Stimulated activated CD4-positive, alpha-beta T cell treated with anti-CD3 and anti-CD28 coated beads, Interleukin-12 subunit alpha, Interleukin-12 subunit beta, amount 100 ng/mL, for 48 hours (primary cell): ENCODE measurements at regions not wholly inside any gene's neighbourhood (a gene's known extent, or its start where the extent isn't known, plus 50 kb on each side); places are given as distances from the start of the nearest gene placed in this dataset.

ENCODE experiments used
- DNase-seq, 3 donors: peaks; one replicate each; pipeline ENCODE4 v3.0.0-alpha.2; 2020; ENCODE audit warnings: low read depth in 2 of 3, low spot score in 1 of 3

DNA sequence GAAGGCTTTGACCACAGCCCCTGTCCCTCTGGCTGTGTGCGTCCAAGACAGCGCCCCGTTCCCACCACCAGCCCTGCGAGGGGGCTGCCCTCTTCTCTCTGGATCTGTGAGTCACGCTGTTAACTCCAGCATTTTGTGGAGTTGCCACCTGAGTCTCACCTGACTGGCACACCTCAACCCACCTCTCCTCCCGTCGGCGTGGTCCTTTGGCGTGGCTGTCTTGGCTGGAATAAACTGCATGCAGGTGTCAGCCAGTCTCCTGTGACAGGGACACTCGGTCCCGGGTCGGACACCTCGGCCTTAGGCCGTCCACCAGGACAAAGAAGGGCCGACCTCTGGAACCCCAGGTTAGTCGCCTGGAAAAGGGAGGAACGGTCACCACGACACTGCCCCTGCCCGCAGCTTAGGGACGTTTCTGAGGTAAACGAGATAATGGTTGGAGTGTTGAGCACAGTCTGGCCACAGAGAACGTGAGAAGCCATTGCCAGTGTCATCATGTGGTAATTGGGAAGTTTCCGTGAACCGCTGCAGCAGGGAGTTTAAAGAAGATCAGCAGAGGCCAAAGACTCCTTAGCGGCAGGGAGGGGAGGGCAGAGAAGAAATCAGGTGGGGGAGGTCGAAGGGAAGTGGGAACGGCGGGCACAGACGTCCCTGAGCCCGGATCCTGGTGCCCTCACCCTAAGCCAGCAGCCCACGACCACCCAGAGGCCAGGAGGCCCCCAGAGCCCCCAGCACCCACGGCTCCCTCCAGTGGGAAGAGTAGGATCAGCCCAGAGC lies 73.6 kb upstream of the FAM20C start:
- DNase-seq = no peak

DNA sequence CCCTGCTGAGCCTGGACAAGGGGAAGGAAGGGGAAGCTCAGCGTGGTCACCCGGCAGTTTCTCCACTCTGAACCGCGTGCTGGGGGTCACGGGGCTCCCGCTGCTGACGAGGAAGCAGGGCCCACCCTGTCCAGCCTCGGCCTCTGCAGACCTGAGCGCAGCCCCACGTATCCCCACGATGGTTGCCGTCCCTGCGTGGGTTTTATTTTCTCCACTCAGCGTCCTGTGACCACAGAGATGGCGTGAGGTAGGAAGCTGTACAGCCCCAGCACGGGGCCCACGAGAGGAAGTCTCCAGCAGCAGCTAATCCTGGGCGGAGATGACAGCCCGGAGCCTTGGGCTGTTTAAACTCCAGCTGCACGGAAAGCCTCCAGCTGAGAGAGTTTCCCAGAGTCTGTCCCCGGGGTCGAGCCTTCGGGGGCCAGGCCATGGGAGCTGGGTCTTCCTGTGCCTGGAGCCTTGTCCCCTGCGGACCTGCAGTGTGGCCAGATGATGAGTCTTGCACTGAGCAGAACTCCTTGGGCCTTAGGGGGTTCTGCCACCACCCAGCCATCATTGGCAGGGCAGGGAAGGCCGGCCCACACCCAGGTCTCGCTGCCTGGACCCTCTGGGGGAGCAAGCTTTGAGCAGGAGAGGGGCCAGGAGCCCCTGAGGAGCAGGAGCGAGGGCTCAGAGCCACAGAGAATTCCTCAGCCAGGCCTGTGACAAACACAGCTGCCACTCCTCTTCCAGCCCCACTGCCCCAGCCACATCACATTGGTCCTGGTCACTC lies 72.8 kb upstream of the FAM20C start:
- DNase-seq = no peak

DNA sequence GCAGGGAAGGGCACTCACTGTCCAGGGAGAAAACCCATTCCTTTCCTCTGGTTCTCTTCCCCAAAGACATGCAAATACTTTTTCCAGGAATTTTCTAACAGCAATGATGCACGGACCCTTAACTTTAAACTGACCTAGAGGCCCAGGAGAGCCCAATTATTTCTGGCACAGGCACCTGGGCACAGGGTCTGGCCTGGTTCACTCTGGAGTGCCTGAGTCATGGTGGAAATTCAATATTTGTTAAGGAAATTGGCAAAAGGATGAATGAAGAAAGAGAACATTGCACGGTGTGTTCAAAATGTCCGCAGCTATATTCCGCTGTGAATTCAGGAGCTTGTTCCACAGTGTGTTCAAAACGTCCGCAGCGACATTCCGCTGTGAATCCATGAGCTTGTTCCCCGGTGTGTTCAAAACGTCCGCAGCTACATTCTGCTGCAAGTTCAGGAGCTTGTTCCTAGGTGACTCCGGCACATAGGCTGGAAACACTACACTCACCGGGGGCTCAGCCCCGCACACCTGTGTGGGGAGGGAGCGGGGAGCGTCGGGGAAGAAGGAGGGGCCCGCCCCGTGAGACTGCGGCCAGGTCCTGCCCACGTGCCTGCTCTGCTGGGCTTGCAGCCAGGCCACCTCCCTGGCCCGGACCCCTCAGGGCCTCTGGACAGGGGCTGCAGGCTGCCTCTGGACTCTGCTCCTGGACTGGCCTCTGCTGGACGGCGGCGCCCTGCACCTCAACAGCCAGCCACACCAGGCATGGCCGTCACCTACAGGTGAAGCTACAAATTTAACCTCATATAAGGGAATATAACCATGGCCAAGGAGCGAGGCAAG lies 72.0 kb upstream of the FAM20C start:
- DNase-seq = no peak

DNA sequence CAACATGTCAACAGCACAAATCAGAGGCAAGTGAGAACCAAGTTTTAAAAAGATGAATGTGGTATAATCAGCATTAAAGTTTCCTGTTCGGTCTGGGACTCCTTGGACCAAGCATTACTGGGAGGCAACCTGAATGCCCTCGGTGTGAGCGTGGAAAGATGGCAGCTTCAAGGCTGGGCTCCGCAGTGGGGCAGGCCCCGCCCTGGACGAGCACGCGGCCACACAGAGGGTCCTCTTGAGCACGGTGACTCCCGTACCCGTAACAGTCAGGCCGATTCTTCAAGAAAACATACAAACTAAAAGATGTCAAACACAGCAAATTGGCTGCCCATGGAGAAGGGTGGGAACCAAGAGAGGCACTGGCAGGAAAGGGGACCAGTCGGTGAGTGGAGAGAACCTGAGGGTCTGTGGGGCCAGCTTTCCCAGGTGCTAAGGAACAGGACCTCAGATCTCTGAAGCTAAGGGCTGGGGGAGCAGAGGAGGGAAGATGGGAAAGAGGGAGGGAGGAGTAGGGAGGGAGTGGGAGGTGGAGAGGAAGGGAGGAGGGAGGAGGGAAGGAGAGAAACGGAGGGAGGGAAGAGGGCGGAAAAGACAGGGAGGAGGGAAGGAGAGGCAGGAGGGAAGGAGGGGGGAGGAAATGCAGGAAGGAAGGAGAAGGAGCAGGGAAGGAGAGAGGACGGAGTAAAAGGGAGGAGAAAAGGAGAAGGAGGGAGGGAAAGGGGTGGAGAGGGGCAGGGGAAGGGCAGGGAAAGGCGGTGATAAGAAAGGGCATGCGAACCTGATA lies 71.2 kb upstream of the FAM20C start:
- no peak for DNase-seq

DNA sequence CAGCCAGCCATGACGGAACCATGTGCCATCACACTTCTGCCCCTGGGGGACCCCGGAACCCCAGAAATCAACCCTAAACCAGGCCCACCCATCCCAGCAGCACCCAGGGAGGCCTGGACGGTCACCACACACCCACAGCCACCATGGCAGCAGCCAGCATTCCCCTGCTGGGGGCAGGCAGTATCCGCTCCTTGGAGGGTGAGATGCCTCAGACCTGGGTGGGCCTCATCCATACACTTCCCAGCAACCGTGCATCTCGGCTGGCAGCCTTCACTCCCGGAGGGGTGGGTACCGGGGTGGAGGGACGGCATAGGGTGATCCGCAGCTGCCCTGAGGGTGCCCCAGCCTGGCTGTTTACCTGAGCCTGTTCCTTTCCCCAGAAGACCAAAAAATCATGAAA lies 69.1 kb upstream of the FAM20C start:
- no peak for DNase-seq

DNA sequence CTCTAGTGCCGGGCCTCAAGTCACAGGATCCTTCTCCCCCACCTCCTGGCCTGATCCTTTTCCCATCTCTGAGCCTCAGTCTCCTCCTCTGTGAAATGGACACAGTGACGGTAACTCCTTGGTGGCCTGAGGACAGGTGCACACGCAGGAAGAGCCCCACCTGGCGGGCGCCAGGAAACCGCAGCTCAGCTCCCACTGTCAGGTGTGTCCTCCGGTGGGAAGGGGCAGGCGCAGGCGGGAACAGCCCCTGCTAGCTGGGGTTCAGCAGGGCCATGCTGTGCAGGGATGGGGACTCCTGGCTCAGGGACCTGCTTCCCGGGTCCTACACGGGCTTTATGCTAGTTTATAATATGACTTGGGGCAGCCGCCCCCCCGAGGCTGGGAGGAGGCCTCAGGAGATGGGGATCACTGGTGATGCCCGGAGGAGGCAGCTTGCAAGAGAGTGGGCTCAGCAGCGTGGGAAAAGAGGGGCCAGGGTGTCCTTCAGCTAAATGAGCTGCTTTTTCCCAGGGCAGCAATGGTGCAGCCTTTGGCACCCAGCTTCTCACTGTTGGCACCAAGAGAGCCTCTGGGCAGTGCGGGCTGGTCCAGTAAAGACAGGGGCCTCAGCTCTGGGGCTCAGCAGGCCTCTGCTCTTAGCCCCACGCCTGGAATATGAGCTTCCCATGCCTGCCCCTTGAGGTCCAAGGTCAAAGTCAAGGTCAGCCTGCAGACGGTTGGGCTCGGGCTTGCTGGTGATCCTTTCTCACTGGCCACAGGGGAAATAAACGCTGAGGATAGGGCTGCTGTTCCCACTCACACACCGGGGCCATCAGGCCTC lies 68.0 kb upstream of the FAM20C start:
- no peak for DNase-seq

DNA sequence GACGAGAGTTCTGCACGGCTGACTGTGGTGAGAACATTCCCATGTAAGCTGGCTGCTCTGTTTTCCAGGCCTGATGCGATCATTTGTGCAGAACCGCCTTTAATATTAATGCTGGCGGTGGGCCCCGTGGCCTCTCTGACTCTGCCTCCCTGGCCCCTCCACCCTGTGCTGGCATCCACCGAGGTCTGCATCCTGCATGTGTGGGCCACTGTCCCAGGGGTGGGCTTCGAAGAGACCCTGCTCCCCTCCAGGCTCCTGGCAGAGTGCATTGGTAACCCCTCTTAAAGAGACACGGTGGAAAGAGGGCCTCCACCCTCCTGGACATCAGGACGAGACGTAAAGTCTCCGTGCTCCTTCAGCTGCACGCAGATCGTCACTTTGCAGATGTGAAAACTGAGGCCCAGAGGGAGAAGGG lies 67.3 kb upstream of the FAM20C start:
- no peak for DNase-seq

DNA sequence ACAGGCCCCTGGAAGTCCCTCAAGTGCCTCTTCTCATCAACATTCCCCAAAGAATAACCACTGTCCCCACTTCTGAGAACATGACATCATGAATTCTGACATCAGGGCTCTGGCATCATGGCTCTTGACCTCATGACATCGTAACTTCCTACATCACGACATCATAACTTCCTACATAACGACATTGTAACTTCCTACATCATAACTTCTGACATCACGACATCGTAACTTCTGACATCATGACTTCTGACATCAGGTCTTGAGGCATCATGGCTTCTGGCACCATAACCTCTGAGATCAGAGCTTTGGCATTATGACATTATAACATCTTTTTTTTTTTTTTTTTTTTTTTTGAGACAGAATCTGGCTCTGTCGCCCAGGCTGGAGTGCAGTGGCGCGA lies 66.7 kb upstream of the FAM20C start:
- no peak for DNase-seq

DNA sequence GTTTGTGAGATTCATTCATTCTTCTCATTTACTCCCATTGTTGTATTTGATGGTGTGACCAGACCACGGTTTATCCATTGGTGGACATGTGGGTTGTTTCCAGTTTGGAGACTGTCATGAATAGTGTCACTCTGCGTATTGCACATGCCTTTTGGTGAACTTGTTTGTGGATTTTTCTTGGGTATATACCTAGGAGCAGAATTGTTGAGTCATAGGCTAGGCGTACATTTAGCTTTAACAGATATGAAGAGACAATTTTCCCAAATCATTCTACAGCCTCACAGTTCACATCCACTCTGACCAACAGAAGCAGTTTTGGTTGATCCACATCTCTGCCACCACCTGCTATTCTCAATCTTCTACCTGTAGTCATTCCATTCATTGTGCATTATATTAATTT lies 66.0 kb upstream of the FAM20C start:
- no peak for DNase-seq

DNA sequence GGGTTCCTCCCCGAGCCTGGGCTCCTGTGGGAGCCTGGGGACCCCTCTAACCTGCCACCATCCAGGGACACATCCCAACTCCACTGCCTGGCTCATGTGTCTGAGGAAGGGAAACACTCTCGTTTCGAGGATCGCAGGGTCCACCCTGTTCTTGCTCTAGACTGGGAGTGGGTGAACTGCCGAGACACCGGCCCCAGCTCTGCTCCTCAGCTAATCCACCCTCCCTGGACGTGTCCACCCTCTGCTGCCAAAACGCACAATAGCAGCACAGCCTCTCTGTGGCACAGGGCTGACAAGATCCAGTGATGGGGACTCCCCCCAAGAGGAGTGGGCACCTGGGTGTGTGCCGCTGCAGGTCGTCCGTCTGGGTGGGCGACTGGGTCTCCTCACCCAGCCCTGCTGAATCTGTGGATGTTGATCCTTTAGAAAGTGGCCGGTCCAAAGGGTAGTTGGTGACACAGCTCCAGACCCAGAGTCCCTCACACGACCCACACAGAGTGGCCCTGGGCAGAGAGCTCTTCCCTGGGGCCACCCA lies 65.2 kb upstream of the FAM20C start:
- DNase-seq = no peak

DNA sequence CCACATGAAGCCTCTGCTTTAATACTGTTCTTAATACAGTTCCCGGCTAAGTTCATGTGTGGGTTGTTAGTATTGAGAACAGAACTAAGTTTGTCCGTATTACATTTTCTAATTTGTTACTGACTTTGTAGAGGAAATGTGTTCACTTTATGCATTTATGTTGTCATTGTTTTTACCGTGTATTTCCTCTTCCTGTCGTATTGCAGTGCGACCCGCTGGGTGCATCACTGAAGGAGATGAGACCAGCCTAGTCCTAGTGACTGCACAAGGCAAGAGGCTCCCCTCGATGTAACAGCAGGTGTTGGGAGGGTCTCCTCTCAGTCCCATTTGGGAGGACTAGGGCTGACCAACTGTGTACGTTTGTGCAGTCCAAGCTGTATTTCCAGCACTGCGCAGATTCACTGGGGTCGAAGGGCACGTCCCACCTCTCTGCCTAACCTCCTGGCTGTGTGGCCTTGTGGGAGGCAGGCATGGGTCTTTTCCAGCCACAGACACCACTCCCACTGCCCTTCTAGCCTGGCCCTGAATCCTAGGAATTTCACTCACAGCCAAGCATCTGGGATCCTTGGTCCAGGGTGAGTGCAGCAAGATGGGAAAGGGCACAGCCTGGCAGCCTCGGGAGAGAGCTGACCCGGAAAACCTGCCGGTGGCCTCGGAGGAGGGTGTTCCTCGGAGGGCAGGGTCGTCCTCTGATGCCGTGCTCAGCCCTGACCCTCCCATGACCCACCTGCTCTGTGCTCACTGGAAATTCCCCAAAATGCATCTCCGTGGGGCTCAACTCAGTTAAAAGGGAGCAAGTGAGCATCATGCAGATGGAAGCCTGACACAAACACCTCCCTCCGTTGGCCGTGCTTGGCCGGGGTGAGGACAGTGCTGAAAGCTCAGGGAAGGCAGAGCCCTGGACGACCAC lies 63.9 kb upstream of the FAM20C start:
- DNase-seq = no peak

DNA sequence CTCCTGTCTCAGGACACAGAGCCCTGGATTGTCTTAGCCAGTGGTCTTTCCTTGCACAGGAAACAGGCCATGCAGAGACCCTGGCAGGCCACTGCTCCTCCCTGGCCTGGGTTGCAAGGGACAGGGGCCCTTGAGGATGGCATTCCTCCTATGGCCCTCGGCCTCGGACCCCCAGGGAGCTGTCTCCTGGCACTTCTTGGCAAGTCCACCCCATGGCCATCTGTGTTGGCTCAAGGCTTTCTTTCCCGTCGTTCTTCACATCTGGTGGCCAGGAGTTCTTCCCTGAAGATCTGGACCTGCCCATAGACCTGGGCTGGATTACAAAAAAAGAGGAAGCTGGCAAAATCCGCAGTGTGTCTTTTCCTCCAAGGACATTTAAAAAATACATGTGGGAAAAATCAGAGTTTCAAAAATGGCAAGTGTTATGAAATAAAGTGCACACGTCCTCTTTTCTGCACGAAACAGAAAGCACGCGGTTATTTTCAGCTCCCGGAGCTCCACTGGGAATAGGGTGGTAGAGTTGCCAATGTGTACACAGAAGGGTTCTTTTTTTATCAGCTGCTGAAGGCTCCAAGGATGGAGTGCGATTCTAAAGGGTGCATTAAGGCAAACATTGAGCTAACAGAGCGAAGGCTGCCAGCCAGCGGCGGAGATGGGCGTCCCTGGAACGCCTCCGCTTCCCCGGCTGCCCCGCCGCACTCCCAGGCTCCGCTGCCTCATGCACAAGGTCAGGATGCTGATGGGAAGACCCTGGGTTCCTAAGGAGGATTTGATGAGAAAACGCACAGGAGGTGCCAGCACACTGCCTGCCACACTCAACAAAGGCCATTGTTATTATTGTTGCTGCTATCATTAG lies 62.8 kb upstream of the FAM20C start:
- no peak for DNase-seq

DNA sequence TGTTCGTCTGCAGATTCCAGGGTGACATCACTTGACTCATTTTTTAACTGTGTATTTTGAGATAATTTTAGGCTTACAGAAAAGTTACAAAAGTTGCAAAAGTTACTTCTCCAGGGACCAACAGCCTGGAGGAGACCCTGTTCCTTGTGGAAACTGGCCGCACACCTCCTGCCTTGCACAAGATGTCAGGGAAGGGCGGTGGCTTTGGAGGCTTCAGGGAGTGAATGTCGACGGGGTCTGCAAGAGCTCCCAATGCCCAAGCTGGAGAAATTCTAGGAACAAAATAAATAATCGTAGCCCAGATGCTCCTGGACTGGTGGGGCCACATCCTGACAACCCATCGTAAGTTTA lies 62.2 kb upstream of the FAM20C start:
- DNase-seq = no peak

DNA sequence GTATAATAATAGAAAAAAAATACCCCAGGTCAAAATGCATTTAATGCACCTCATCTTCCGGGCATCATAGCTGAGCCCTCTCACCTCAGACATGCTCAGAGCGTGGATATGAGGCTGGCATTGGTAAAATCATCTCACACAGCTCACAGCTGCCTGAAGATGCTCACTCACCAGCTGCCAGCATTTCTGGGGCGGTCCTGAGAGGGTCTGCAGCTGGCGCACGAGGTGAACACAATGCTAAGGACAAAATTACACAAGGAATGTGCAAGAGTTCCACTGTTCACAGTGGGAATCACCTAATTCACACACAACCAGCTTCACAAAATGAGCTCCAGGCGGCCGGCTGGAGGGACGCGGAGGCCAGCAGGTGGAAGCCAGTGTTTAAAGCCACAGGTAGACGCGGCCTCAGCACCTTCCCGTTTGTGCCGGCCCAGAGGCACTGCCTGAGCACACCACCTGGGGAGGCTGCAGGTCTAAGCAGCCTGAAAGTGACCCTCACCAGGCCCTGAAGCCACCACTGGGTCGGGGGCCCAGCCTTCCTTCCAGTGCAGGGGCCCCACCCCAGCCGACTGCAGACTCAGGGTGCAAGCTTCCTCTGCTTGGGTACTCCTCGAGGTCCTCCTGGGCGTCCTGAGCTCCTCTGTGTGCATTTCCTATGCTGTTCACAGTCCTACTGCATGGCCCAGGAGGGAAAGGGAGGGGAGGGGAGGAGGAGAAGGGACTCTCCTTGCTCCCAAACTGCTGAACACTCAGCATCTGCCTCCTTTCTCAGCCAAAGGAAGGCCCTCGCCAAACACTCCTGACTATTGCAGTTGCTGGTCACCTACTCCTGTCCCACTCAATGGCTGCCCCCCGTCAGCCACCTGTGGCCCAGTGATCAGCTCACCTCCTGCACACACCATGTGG lies 61.2 kb upstream of the FAM20C start:
- DNase-seq = no peak

DNA sequence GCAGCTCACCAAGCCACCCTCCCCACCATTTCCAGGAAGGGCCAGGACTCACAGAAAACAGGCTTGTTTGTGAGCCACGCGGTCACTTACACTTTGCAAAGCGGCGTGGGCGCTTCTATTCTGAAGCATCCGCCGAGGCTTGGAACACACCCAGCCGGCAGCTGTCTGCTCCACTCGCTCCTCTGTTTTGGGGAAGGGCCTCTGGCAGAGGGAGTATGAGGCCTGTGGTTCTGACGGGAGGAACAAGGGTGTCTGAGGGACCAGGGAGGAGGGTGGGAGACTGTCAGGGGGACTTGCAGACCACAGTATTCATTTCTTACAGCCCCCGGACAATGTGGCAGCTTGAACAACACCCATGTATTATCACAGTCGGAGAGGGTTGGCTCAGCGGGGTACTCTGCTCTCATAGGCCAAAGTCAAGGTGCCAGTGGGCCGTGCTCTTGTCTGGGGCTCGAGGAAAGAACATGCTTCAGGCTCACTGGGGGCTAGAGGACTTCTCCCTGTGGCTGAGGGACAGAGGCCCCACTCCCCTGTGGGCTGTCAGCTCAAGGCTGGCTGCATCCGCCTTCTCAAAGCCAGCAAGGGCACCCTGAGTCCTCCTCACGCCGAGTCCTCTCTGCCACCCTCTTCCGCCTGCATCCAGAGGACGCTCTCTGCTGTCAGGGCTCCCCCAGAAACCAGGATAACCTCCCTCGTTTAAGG lies 60.4 kb upstream of the FAM20C start:
- DNase-seq = no peak

DNA sequence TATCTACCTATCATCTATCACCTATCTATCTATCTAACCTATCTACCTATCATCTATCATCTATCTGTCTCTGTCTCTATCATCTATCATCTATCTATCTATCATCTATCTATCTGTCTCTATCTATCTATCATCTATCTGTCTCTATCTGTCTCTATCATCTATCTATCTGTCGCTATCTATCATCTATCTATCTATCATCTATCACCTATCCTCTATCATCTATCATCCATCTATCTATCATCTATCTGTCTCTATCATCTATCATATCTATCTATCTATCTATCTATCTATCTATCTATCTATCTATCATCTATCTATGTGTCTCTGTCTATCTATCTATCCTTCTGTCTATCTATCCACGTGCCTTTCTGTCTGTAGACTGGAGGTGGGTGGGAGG lies 59.5 kb upstream of the FAM20C start:
- no peak for DNase-seq
